ENCODE measurements at regions not wholly inside any gene's neighbourhood (a gene's known extent, or its start where the extent isn't known, plus 50 kb on each side); places are given as distances from the start of the nearest gene placed in this dataset.
"Not testable (repeated sequence)": the region's sequence is repeated elsewhere in the genome, so short reads cannot be mapped to it uniquely, and the experiment has no call there.

GRCh38 chr5:120162321-120162720 is 301.8 kb upstream of the PRR16 start:
- no peak for DNase-seq (ENCODE audit: low spot score)
- TF ChIP-seq CTCF (IDR thresholded peaks at IDR 0.05; ENCODE audit: borderline replicate concordance, control extremely low read depth, extremely low read depth, insufficient read depth, missing control alignments): no peak
- in situ Hi-C loops (cut with MboI; ENCODE audit: low sequenced_read_pairs, unreplicated experiment): no loop called here

- in situ Hi-C loops (cut with MboI; ENCODE audit: low sequenced_read_pairs, unreplicated experiment): no loop called here
- DNase-seq (ENCODE audit: low spot score): no peak
- TF ChIP-seq CTCF (IDR thresholded peaks at IDR 0.05; ENCODE audit: borderline replicate concordance, control extremely low read depth, extremely low read depth, insufficient read depth, missing control alignments): no peak
Observed at GRCh38 chr5:120164037-120164436, 300.1 kb upstream of the PRR16 start.

GRCh38 chr5:120164986-120165385 is 299.1 kb upstream of the PRR16 start:
- in situ Hi-C loops (cut with MboI; ENCODE audit: low sequenced_read_pairs, unreplicated experiment): no loop called here
- no peak for TF ChIP-seq CTCF (IDR thresholded peaks at IDR 0.05; ENCODE audit: borderline replicate concordance, control extremely low read depth, extremely low read depth, insufficient read depth, missing control alignments)

GRCh38 chr5:120173125-120173524 is 291.0 kb upstream of the PRR16 start:
- no peak for DNase-seq (ENCODE audit: low spot score)
- in situ Hi-C loops (cut with MboI; ENCODE audit: low sequenced_read_pairs, unreplicated experiment): no loop called here
- TF ChIP-seq CTCF (IDR thresholded peaks at IDR 0.05; ENCODE audit: borderline replicate concordance, control extremely low read depth, extremely low read depth, insufficient read depth, missing control alignments): no peak

More at GRCh38 chr5:120164986-120165385, 299.1 kb upstream of the PRR16 start:
- DNase-seq (ENCODE audit: low spot score): no peak

GRCh38 chr5:120174089-120174488 is 290.0 kb upstream of the PRR16 start:
- in situ Hi-C loops (cut with MboI; ENCODE audit: low sequenced_read_pairs, unreplicated experiment): no loop called here
- no peak for TF ChIP-seq CTCF (IDR thresholded peaks at IDR 0.05; ENCODE audit: borderline replicate concordance, control extremely low read depth, extremely low read depth, insufficient read depth, missing control alignments)
- no peak for DNase-seq (ENCODE audit: low spot score)

- DNase-seq (ENCODE audit: low spot score); in situ Hi-C loops (cut with MboI; ENCODE audit: low sequenced_read_pairs, unreplicated experiment): not testable (repeated sequence)
Observed at GRCh38 chr5:120181238-120181637, 282.9 kb upstream of the PRR16 start.

GRCh38 chr5:120194650-120195049 is 269.4 kb upstream of the PRR16 start:
- DNase-seq (ENCODE audit: low spot score); in situ Hi-C loops (cut with MboI; ENCODE audit: low sequenced_read_pairs, unreplicated experiment): not testable (repeated sequence)

GRCh38 chr5:120199559-120199958 is 264.5 kb upstream of the PRR16 start:
- TF ChIP-seq CTCF (IDR thresholded peaks at IDR 0.05; ENCODE audit: borderline replicate concordance, control extremely low read depth, extremely low read depth, insufficient read depth, missing control alignments): no peak
- in situ Hi-C loops (cut with MboI; ENCODE audit: low sequenced_read_pairs, unreplicated experiment): no loop called here
- DNase-seq (ENCODE audit: low spot score): no peak

All from GM13976 (cell line).